Left lung (tissue), 4 donors: ENCODE measurements at regions not wholly inside any gene's neighbourhood (a gene's known extent, or its start where the extent isn't known, plus 50 kb on each side); places are given as distances from the start of the nearest gene placed in this dataset.

Experiments
- ATAC-seq: fragments of 200-7000 bp; cut with Tn5 transposase; one replicate; pipeline ENCODE4 v1.9.1; 2020; ENCODE audit warnings: moderate library complexity
- DNase-seq, 4 donors: peaks; one replicate each; pipeline ENCODE4 v3.0.0-alpha.2; 2013 to 2020
- H3K27ac ChIP-seq, 2 donors: fragments of 200-600 bp; sonication (generic) in 1 of 2; one replicate each; pipeline versions ENCODE4 v1.5.0 to v1.8.0; 2020 to 2021
- H3K27me3 ChIP-seq, 2 donors: fragments of 200-600 bp; sonication (generic) in 1 of 2; one replicate each; pipeline versions ENCODE4 v1.5.0 to v1.8.0; 2020 to 2021
- H3K36me3 ChIP-seq, 2 donors: fragments of 200-600 bp; sonication (generic) in 1 of 2; one replicate each; pipeline versions ENCODE4 v1.5.0 to v1.8.0; 2020 to 2021
- H3K4me1 ChIP-seq, 2 donors: fragments of 200-600 bp; one replicate each; pipeline ENCODE4 v1.8.0; 2021
- H3K4me3 ChIP-seq, 2 donors: fragments of 200-600 bp; sonication (generic) in 1 of 2; one replicate each; pipeline versions ENCODE4 v1.5.0 to v1.8.0; 2020 to 2021; ENCODE audit warnings: mild to moderate bottlenecking in 1 of 2
- H3K9me3 ChIP-seq, 2 donors: fragments of 200-600 bp; sonication (generic) in 1 of 2; one replicate each; pipeline versions ENCODE4 v1.5.0 to v1.8.0; 2020 to 2021
- CTCF ChIP-seq, 2 donors: fragments of 200-600 bp; sonication (generic) in 1 of 2; IDR thresholded peaks; one replicate each; pipeline versions ENCODE4 v1.5.0 to v1.8.0; 2021; ENCODE audit warnings: antibody characterized with exemption in 2 of 2
- intact Hi-C, 2 donors: fragments of 100-400 bp; cut with DNase I; formaldehyde crosslinking; loops; one replicate each; pipeline versions ENCODE4 v1.11.2 to v1.14.2; 2022
- donor health status: DM: no; HTN: yes; CAD: no.
- donor health status: DM: no; HTN: no; CAD: no.

GRCh38 chr17:36827081-36827480, 110.2 kb upstream of the LHX1 start:
- H3K9me3 ChIP-seq = no peaks in the 10 kb centered on the region
- no peaks in the 10 kb centered on the region for H3K4me1 ChIP-seq
- no peak overlapping the region for H3K27ac ChIP-seq
- TF ChIP-seq CTCF (IDR thresholded peaks at IDR 0.05) = no peak
- H3K4me3 ChIP-seq = no peak overlapping the region
- H3K36me3 ChIP-seq = no peaks in the 10 kb centered on the region
- intact Hi-C loops = no loop called here
- DNase-seq (no peak), ATAC-seq (no peak)
- H3K27me3 ChIP-seq = peaks cover 19 to 78% of the 10 kb centered on the region in 2 donors

- TF ChIP-seq CTCF (IDR thresholded peaks at IDR 0.05) = no peak
- no peak overlapping the region for H3K27ac ChIP-seq
- H3K4me1 ChIP-seq = no peaks in the 10 kb centered on the region
- intact Hi-C loops = no loop called here
- ATAC-seq (no peak), DNase-seq (no peak)
- H3K27me3 ChIP-seq = peaks cover 19 to 58% of the 10 kb centered on the region in 2 donors
- H3K4me3 ChIP-seq = no peak overlapping the region
- H3K36me3 ChIP-seq = no peaks in the 10 kb centered on the region
- H3K9me3 ChIP-seq = no peaks in the 10 kb centered on the region
Measured at GRCh38 chr17:36829676-36830075, 107.6 kb upstream of the LHX1 start.

GRCh38 chr17:36833279-36833678, 104.0 kb upstream of the LHX1 start:
- ATAC-seq = no peak
- Histone ChIP-seq H3K4me3 (no peak overlapping the region), H3K36me3 (no peaks in the 10 kb centered on the region), H3K27ac (no peak overlapping the region), H3K4me1 (no peaks in the 10 kb centered on the region), H3K27me3 (peaks cover 2 to 22% of the 10 kb centered on the region in 2 donors), H3K9me3 (no peaks in the 10 kb centered on the region)
- intact Hi-C loops = no loop called here
- no peak for TF ChIP-seq CTCF (IDR thresholded peaks at IDR 0.05)
- no peak for DNase-seq

- DNase-seq (no peak), ATAC-seq (no peak)
- intact Hi-C loops = no loop called here
- Histone ChIP-seq H3K9me3 (no peaks in the 10 kb centered on the region), H3K27ac (no peak overlapping the region), H3K4me3 (no peak overlapping the region), H3K27me3 (peaks cover 0 to 19% of the 10 kb centered on the region in 2 donors), H3K36me3 (no peaks in the 10 kb centered on the region), H3K4me1 (no peaks in the 10 kb centered on the region)
- TF ChIP-seq CTCF (IDR thresholded peaks at IDR 0.05) = no peak
Measured at GRCh38 chr17:36835036-36835435, 102.2 kb upstream of the LHX1 start.

GRCh38 chr17:36837195-36837938, 99.9 kb upstream of the LHX1 start:
- TF ChIP-seq CTCF (IDR thresholded peaks at IDR 0.05) = no peak
- ATAC-seq (no peak), DNase-seq (no peak)
- Histone ChIP-seq H3K4me1 (no peaks in the 10 kb centered on the region), H3K4me3 (no peak overlapping the region), H3K36me3 (no peaks in the 10 kb centered on the region), H3K27me3 (peaks cover 0 to 16% of the 10 kb centered on the region in 2 donors), H3K9me3 (no peaks in the 10 kb centered on the region), H3K27ac (no peak overlapping the region)
- intact Hi-C loops = no loop called here
